Spleen (tissue), 11 donors: ENCODE measurements at regions not wholly inside any gene's neighbourhood (a gene's known extent, or its start where the extent isn't known, plus 50 kb on each side); places are given as distances from the start of the nearest gene placed in this dataset.

Experiments
- DNase-seq: peaks from one replicate; pipeline ENCODE4 v3.0.0-alpha.2; 2020
- H3K27ac ChIP-seq, 8 donors: fragments of 200-600 bp; sonication (generic) in 7 of 8; 1 replicate in 4 of 8; 2 replicates in 4 of 8; pipeline versions ENCODE4 v1.5.0 to v1.8.0; 2016 to 2021; ENCODE audit warnings: inconsistent platforms in 4 of 8, mild to moderate bottlenecking in 4 of 8, moderate library complexity in 1 of 8
- H3K27me3 ChIP-seq, 7 donors: fragments of 200-600 bp; sonication (generic) in 6 of 7; replicated peaks in 1 of 7; 1 replicate in 4 of 7; 2 replicates in 3 of 7; pipeline versions ENCODE4 v1.5.0 to v1.8.0; 2016 to 2021; ENCODE audit warnings: inconsistent platforms in 3 of 7, mild to moderate bottlenecking in 1 of 7
- H3K36me3 ChIP-seq, 6 donors: fragments of 200-600 bp; sonication (generic) in 5 of 6; 1 replicate in 4 of 6; 2 replicates in 2 of 6; pipeline versions ENCODE4 v1.5.0 to v1.8.0; 2016 to 2021; ENCODE audit warnings: inconsistent platforms in 2 of 6
- H3K4me1 ChIP-seq, 6 donors: fragments of 200-600 bp; sonication (generic) in 5 of 6; 1 replicate in 3 of 6; 2 replicates in 3 of 6; pipeline versions ENCODE4 v1.5.0 to v1.8.0; 2016 to 2021; ENCODE audit warnings: inconsistent platforms in 3 of 6
- H3K4me3 ChIP-seq, 8 donors: fragments of 200-600 bp; sonication (generic) in 7 of 8; 1 replicate in 4 of 8; 2 replicates in 4 of 8; pipeline versions ENCODE4 v1.5.0 to v1.8.0; 2016 to 2021; ENCODE audit warnings: inconsistent platforms in 4 of 8, mild to moderate bottlenecking in 4 of 8, moderate library complexity in 2 of 8
- H3K9me3 ChIP-seq, 8 donors: fragments of 200-600 bp; sonication (generic) in 7 of 8; 1 replicate in 4 of 8; 2 replicates in 4 of 8; pipeline versions ENCODE4 v1.5.0 to v1.8.0; 2016 to 2021; ENCODE audit warnings: inconsistent platforms in 4 of 8
- POLR2A ChIP-seq, 3 donors: fragments of 450-650 bp; IDR thresholded peaks; one replicate each; pipeline ENCODE4 v1.5.1; 2017; ENCODE audit warnings: antibody characterized with exemption in 3 of 3, mild to moderate bottlenecking in 1 of 3
- POLR2AphosphoS5 ChIP-seq, 3 donors: sonication (generic); formaldehyde crosslinking; IDR thresholded peaks; one replicate each; pipeline ENCODE4 v1.5.1; 2017; ENCODE audit warnings: antibody characterized with exemption in 3 of 3
- WGBS, 5 donors: extraction: QIAGEN DNeasy Blood & Tissue Kit in 3 of 5; methylation state at CpG; one replicate each; pipeline versions ENCODE4 v1.1.5 to v1.1.7; 2013 to 2018; 5-methylcytosine and 5-hydroxymethylcytosine counted together
- intact Hi-C: fragments of 100-400 bp; cut with DNase I; formaldehyde crosslinking; loops from one replicate; pipeline ENCODE4 v1.15.0; 2023; ENCODE audit warnings: low total_unique reads
- TF ChIP-seq, protein P1 (sequence below), 11 experiments: fragments of 200-600 bp in 7 of 11; fragments of 450-650 bp in 4 of 11; sonication (generic) in 4 of 11; IDR thresholded peaks in 8 of 11; conservative IDR thresholded peaks in 3 of 11; 1 replicate in 7 of 11; 2 replicates in 4 of 11; pipeline versions ENCODE4 v1.4.0 to v1.8.0; 2016 to 2021; ENCODE audit warnings: antibody characterized with exemption in 11 of 11, inconsistent platforms in 4 of 11, mild to moderate bottlenecking in 1 of 11
- donor health status: healthy with polysubstance abuse.
- donor health status: DM: no; HTN: no; CAD: no; lungs with moderate emphysema.
- donor health status: DM: no; HTN: no; CAD: no.
- donor health status: Bipolar disorder and iron deficiency.
- donor health status: healthy.
- donor health status: DM: no; HTN: no; CAD: no.
- donor health status: DM: yes; HTN: yes; CAD: no.

DNA sequence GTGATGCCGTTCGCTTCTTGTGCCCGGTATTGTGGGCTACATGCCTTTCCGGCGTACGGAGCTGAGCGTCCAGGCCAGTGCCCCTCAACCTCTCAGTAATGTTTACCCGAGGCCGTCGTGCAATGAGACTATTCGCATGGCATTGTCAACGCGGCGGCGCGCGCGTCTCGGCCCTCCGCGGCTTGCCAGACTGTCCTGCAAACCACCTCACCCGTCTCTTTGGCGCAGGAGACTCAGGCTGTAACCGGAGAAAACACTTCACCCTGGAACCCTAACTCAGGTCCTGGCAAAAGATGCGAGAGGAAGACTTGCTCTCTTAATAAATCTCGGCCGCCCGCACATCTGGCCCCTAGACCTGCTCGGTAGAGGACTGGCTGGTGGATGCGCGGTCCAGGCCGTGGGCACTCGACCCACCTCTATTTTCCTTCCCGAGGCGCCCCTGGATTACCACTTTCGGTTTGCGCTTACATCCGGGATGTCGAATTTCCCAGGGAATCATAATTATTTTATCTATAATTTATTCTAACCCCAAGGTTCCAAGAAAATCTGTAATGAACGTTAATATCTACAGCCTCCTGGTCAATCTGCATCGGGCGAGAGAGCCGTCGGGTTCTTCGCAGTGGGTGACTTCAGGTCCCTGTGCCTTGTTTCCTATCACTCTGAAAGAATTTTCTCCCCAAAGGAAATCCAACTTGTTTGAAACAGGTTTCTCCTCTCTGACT lies 71.8 kb upstream of the POLG start:
- intact Hi-C loops, result no loop called here
- Histone ChIP-seq H3K27me3 (peaks cover 23 to 100% (median 96%) of the 10 kb centered on the region in 7 donors), H3K36me3 (no peaks in the 10 kb centered on the region), H3K4me3 (peak overlapping the region in 7 of 8 donors; percentile 6 to 66 (median 20)), H3K4me1 (peaks cover 26 to 68% (median 52%) of the 10 kb centered on the region in 6 donors), H3K9me3 (no peaks in the 10 kb centered on the region), H3K27ac (no peak overlapping the region)
- WGBS, 5 donors, result 5 to 11% (median 6%) methylated on average over 44 to 45 of the region's 45 CpGs
- TF ChIP-seq, protein P1, sequence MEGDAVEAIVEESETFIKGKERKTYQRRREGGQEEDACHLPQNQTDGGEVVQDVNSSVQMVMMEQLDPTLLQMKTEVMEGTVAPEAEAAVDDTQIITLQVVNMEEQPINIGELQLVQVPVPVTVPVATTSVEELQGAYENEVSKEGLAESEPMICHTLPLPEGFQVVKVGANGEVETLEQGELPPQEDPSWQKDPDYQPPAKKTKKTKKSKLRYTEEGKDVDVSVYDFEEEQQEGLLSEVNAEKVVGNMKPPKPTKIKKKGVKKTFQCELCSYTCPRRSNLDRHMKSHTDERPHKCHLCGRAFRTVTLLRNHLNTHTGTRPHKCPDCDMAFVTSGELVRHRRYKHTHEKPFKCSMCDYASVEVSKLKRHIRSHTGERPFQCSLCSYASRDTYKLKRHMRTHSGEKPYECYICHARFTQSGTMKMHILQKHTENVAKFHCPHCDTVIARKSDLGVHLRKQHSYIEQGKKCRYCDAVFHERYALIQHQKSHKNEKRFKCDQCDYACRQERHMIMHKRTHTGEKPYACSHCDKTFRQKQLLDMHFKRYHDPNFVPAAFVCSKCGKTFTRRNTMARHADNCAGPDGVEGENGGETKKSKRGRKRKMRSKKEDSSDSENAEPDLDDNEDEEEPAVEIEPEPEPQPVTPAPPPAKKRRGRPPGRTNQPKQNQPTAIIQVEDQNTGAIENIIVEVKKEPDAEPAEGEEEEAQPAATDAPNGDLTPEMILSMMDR (IDR thresholded peaks at IDR 0.05 in 8 of 11, conservative IDR thresholded peaks at IDR 0.05 in 3 of 11), result no peak
- no peak for TF ChIP-seq POLR2AphosphoS5 (IDR thresholded peaks at IDR 0.05)
- no peak for TF ChIP-seq POLR2A (IDR thresholded peaks at IDR 0.05)
- no peak for DNase-seq

DNA sequence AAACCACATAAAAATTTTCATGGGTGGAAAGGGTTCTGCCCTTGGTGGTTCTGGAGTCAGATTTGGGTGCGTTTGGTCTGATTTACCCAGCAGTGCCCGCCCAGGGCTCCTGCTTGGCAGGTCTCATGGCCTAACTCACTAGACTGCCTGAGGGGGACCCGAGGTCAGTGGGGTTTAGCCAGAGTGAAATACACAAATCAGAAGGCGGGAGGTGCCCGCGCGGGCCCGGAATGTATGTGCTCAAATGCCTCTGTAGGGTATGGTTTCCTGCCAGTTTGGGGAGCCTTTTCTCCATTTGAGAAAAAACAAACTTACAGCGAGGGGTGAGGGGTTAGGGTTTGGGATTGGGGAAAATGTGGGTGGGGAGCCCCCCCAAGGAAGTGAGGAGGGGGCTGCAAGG lies 70.9 kb upstream of the POLG start:
- Histone ChIP-seq H3K4me3 (no peak overlapping the region), H3K27ac (no peak overlapping the region), H3K36me3 (no peaks in the 10 kb centered on the region), H3K27me3 (peaks cover 17 to 100% (median 96%) of the 10 kb centered on the region in 7 donors), H3K9me3 (no peaks in the 10 kb centered on the region), H3K4me1 (peaks cover 26 to 67% (median 47%) of the 10 kb centered on the region in 6 donors)
- intact Hi-C loops, result no loop called here
- no peak for DNase-seq
- 10 to 17% (median 14%) methylated on average over 9 of the region's 9 CpGs for WGBS, 5 donors
- TF ChIP-seq POLR2AphosphoS5 (IDR thresholded peaks at IDR 0.05), result no peak
- no peak for TF ChIP-seq POLR2A (IDR thresholded peaks at IDR 0.05)
- TF ChIP-seq, protein P1 (IDR thresholded peaks at IDR 0.05 in 8 of 11, conservative IDR thresholded peaks at IDR 0.05 in 3 of 11), result no peak

- H3K36me3 ChIP-seq, result no peaks in the 10 kb centered on the region
- H3K27ac ChIP-seq, result no peak overlapping the region
- TF ChIP-seq POLR2AphosphoS5 (IDR thresholded peaks at IDR 0.05), result no peak
- TF ChIP-seq, protein P1 (IDR thresholded peaks at IDR 0.05 in 8 of 11, conservative IDR thresholded peaks at IDR 0.05 in 3 of 11), result no peak
- no peak for TF ChIP-seq POLR2A (IDR thresholded peaks at IDR 0.05)
- intact Hi-C loops, result no loop called here
- H3K9me3 ChIP-seq, result no peaks in the 10 kb centered on the region
- peaks cover 9 to 100% (median 96%) of the 10 kb centered on the region in 7 donors for H3K27me3 ChIP-seq
- peaks cover 37 to 70% (median 52%) of the 10 kb centered on the region in 6 donors for H3K4me1 ChIP-seq
- no peak overlapping the region for H3K4me3 ChIP-seq
- WGBS, 5 donors, result 22 to 49% (median 31%) methylated on average over 3 of the region's 3 CpGs
- no peak for DNase-seq
Observed at GRCh38 chr15:89404023-89404422, 69.4 kb upstream of the POLG start.

DNA sequence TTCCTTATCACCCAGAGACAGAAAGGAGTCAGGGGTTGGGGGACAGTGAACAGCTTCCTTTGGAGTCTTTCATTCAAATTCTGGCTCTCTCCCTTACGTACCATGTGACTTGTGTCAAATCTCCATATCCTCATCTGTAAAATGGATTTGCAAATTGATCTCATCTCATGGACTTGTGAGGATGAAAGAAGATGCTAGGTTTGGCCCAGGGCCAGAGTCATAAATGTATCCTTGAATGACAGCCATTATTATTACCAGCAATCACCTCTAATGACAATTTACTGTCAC lies 67.8 kb upstream of the POLG start:
- TF ChIP-seq, protein P1 (IDR thresholded peaks at IDR 0.05 in 8 of 11, conservative IDR thresholded peaks at IDR 0.05 in 3 of 11), result no peak
- TF ChIP-seq POLR2AphosphoS5 (IDR thresholded peaks at IDR 0.05), result no peak
- TF ChIP-seq POLR2A (IDR thresholded peaks at IDR 0.05), result no peak
- no peaks in the 10 kb centered on the region for H3K36me3 ChIP-seq
- H3K27me3 ChIP-seq, result peaks cover 9 to 100% (median 88%) of the 10 kb centered on the region in 7 donors
- intact Hi-C loops, result no loop called here
- peaks cover 28 to 59% (median 38%) of the 10 kb centered on the region in 6 donors for H3K4me1 ChIP-seq
- no peaks in the 10 kb centered on the region for H3K9me3 ChIP-seq
- no peak overlapping the region for H3K4me3 ChIP-seq
- WGBS, 5 donors, result 17 to 38% (median 25%) methylated on average over 1 of the region's 1 CpG
- peak overlapping the region in 1 of 8 donors; percentile 40 for H3K27ac ChIP-seq
- no peak for DNase-seq
